ENCODE measurements at regions not wholly inside any gene's neighbourhood (a gene's known extent, or its start where the extent isn't known, plus 50 kb on each side); places are given as distances from the start of the nearest gene placed in this dataset.

GRCh38 chr7:131727189-131727588 lies 170.8 kb upstream of the PODXL start:
- Histone ChIP-seq H3K27ac (ENCODE audit: extremely low read depth, low read depth, low read length) (no peak overlapping the region), H3K4me3 (no peak overlapping the region), H4K20me1 (replicated peaks; ENCODE audit: control insufficient read depth, insufficient read depth, low read length) (no peaks in the 10 kb centered on the region; the same call in 1 of the 2 replicates), H3K27me3 (ENCODE audit: control insufficient read depth in 2 of 2, insufficient read depth in 2 of 2, low read length in 2 of 2) (peaks cover 0 to 10% of the 10 kb centered on the region in 2 experiments; a peak in 2 of 5 replicates), H3K9ac (ENCODE audit: insufficient read depth in 1 of 2, low read depth in 2 of 2, low read length in 2 of 2) (no peak overlapping the region), H2AFZ (ENCODE audit: low read depth, low read length) (no peak overlapping the region), H3K36me3 (ENCODE audit: control insufficient read depth, insufficient read depth, low read length) (no peaks in the 10 kb centered on the region), H3K79me2 (ENCODE audit: control insufficient read depth, insufficient read depth, low read length) (no peaks in the 10 kb centered on the region), H3K9me1 (ENCODE audit: control insufficient read depth, insufficient read depth, low read length) (no peaks in the 10 kb centered on the region), H3K9me3 (replicated peaks; ENCODE audit: control insufficient read depth, insufficient read depth, low read depth, low read length) (no peaks in the 10 kb centered on the region), H3K4me1 (replicated peaks in 1 of 2; ENCODE audit: control insufficient read depth in 2 of 2, insufficient read depth in 2 of 2, low read length in 2 of 2) (no peaks in the 10 kb centered on the region), H3K4me2 (ENCODE audit: insufficient read depth, low read length) (no peak overlapping the region)
- ATAC-seq (no peak), DNase-seq (ENCODE audit: extremely low read depth in 1 of 4, low spot score in 3 of 4) (no peak), FAIRE-seq (no peak)
- in situ Hi-C loops (cut with MboI), result no loop called here
- ChIA-PET CTCF (ENCODE audit: low intra/inter-chr PET ratio) (no interaction called here), POLR2A (interaction anchor here (0.6 to 0.9 kb wide), 2 partner anchors 14 to 345 kb away, joined by 3 read pairs; no protein-coding TSS in a partner anchor)
- intact Hi-C loops (cut with micrococcal nuclease), result no loop called here
- no TSS peak for BruUV-seq (replicated peaks)
- 0% methylated on average over 2 of the region's 2 CpGs for WGBS (ENCODE audit: insufficient coverage, low coverage, missing lambda C conversion rate)
- TF ChIP-seq ZNF146 (CRISPR knock-in tag; IDR thresholded peaks at IDR 0.05; ENCODE audit: unreplicated experiment), result no peak
- TF ChIP-seq CREM (IDR thresholded peaks at IDR 0.05; ENCODE audit: low read depth), result no peak
- no peak for TF ChIP-seq ATF7 (IDR thresholded peaks at IDR 0.05)
- TF ChIP-seq NONO (IDR thresholded peaks at IDR 0.05; ENCODE audit: low read depth in 2 of 2, low read length in 1 of 2), result no peak
- TF ChIP-seq PHB2 (IDR thresholded peaks at IDR 0.05; ENCODE audit: low read depth), result no peak
- no peak for TF ChIP-seq SP2 (IDR thresholded peaks at IDR 0.05; ENCODE audit: extremely low read depth, low read depth, low read length, poor library complexity, severe bottlenecking)
- no peak for TF ChIP-seq GATA2 (CRISPR knock-in tag; IDR thresholded peaks at IDR 0.05)
- no peak for TF ChIP-seq ZNF449 (CRISPR knock-in tag; IDR thresholded peaks at IDR 0.05)
- TF ChIP-seq NBN (IDR thresholded peaks at IDR 0.05; ENCODE audit: low read depth), result no peak
- TF ChIP-seq FOXK1 (CRISPR knock-in tag; IDR thresholded peaks at IDR 0.05; ENCODE audit: borderline replicate concordance), result no peak
- TF ChIP-seq ZNF24 (IDR thresholded peaks at IDR 0.05), result no peak
- TF ChIP-seq BHLHE40 (IDR thresholded peaks at IDR 0.05; ENCODE audit: low read length), result no peak
- no peak for TF ChIP-seq KHSRP (IDR thresholded peaks at IDR 0.05)
- TF ChIP-seq SPI1 (IDR thresholded peaks at IDR 0.05; ENCODE audit: borderline replicate concordance, low read depth, low read length), result no peak
- no peak for TF ChIP-seq IFI16 (CRISPR knock-in tag; IDR thresholded peaks at IDR 0.05)
- no peak for TF ChIP-seq MNT (conservative IDR thresholded peaks at IDR 0.05)
- no peak for TF ChIP-seq SNAPC5 (CRISPR knock-in tag; IDR thresholded peaks at IDR 0.05)
- no peak for TF ChIP-seq ZNF41 (CRISPR knock-in tag; conservative IDR thresholded peaks at IDR 0.05)
